Smooth muscle cell (in vitro differentiated cells): ENCODE measurements at regions not wholly inside any gene's neighbourhood (a gene's known extent, or its start where the extent isn't known, plus 50 kb on each side); places are given as distances from the start of the nearest gene placed in this dataset.
A peak's percentile ranks its signal among the peaks of the same experiment; 100 is the strongest.

Experiments
- DNase-seq: peaks from one replicate; lab custom pipeline; 2025; ENCODE audit not compliant: unreplicated experiment; lab: John Stamatoyannopoulos, UW
- H2AFZ ChIP-seq: fragments of 200-600 bp; sonication (generic); 2 replicates; pipeline ENCODE4 v1.6.0; 2016; ENCODE audit warnings: antibody characterized with exemption, low read depth, mild to moderate bottlenecking
- H3F3A ChIP-seq: fragments of 200-600 bp; sonication (generic); 2 replicates; pipeline ENCODE4 v1.6.0; 2017; ENCODE audit warnings: antibody characterized with exemption, low read depth
- H3K27ac ChIP-seq: fragments of 200-600 bp; sonication (generic); 2 replicates; pipeline ENCODE4 v1.5.1; 2016; ENCODE audit warnings: low read depth, mild to moderate bottlenecking
- H3K27me3 ChIP-seq: fragments of 200-600 bp; sonication (generic); 2 replicates; pipeline ENCODE4 v1.6.1; 2016; ENCODE audit warnings: low read depth, mild to moderate bottlenecking
- H3K36me3 ChIP-seq: fragments of 200-600 bp; sonication (generic); 2 replicates; pipeline ENCODE4 v1.5.1; 2016; ENCODE audit warnings: low read depth
- H3K4me1 ChIP-seq: fragments of 200-600 bp; sonication (generic); 2 replicates; pipeline ENCODE4 v1.5.1; 2016; ENCODE audit warnings: low read depth
- H3K4me2 ChIP-seq: fragments of 200-600 bp; sonication (generic); 2 replicates; pipeline ENCODE4 v1.6.0; 2016; ENCODE audit warnings: mild to moderate bottlenecking
- H3K4me3 ChIP-seq: fragments of 200-600 bp; sonication (generic); 2 replicates; pipeline ENCODE4 v1.5.1; 2016; ENCODE audit warnings: mild to moderate bottlenecking
- H3K79me2 ChIP-seq: fragments of 200-600 bp; sonication (generic); 2 replicates; pipeline ENCODE4 v1.6.0; 2016; ENCODE audit warnings: low read depth, mild to moderate bottlenecking
- H3K9ac ChIP-seq: fragments of 200-600 bp; sonication (generic); 2 replicates; pipeline ENCODE4 v1.6.0; 2016; ENCODE audit warnings: low read depth
- H3K9me3 ChIP-seq: fragments of 200-600 bp; sonication (generic); replicated peaks from 2 replicates; pipeline ENCODE4 v1.5.1; 2016; ENCODE audit warnings: low read depth
- H4K20me1 ChIP-seq: fragments of 200-600 bp; sonication (generic); 2 replicates; pipeline ENCODE4 v1.6.0; 2016; ENCODE audit warnings: low read depth
- WGBS: methylation state at CpG from one replicate; pipeline ENCODE4 v1.1.7; 2016; ENCODE audit warnings: low lambda C conversion rate; 5-methylcytosine and 5-hydroxymethylcytosine counted together
- TF ChIP-seq, protein P1 (sequence below): fragments of 200-600 bp; sonication (generic); IDR thresholded peaks from 2 replicates; pipeline ENCODE4 v1.5.1; 2017; ENCODE audit warnings: borderline replicate concordance, mild to moderate bottlenecking, antibody characterized with exemption; ENCODE audit not compliant: insufficient read depth, poor library complexity, severe bottlenecking

DNA sequence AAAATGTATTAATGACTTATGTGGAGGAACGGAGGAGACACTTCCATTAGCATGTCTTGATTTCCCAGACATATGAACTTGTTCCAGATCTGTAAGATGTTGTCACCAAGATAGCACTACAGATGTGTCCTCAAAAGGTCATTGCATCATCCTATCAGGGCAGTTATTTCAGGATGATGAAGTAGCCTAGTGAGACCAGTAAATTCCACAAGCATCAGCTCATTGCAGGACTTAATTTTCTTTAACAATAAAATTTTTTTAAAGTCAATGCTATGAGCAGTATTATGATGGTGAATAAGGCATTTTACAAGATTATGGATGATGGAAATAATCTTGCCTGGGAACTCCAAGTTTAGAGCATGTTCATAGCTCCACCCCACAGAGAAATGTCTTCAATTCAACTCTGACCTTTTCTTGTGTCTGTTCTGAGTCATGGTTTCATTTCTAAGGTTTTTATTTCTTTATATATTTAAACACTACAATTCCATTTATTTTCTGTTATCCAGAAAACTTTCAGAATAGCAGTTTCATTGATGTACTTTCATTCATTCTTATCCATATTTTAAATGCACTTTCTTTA, 1203.3 kb upstream of the CELF2 start:
- H3K27me3 ChIP-seq: no peaks in the 10 kb centered on the region
- no peaks in the 10 kb centered on the region for H3K79me2 ChIP-seq
- no peak overlapping the region for H3K4me2 ChIP-seq
- H3F3A ChIP-seq: no peaks in the 10 kb centered on the region
- no peak overlapping the region for H3K9ac ChIP-seq
- H3K27ac ChIP-seq: no peak overlapping the region
- H3K36me3 ChIP-seq: no peaks in the 10 kb centered on the region
- peaks cover 5% of the 10 kb centered on the region for H3K9me3 ChIP-seq
- H3K4me1 ChIP-seq: no peaks in the 10 kb centered on the region
- DNase-seq: no peak
- no peaks in the 10 kb centered on the region for H4K20me1 ChIP-seq
- H2AFZ ChIP-seq: peak overlapping the region; percentile 13
- WGBS: 83% methylated on average over 1 of the region's 1 CpG
- no peak overlapping the region for H3K4me3 ChIP-seq
- TF ChIP-seq, protein P1, sequence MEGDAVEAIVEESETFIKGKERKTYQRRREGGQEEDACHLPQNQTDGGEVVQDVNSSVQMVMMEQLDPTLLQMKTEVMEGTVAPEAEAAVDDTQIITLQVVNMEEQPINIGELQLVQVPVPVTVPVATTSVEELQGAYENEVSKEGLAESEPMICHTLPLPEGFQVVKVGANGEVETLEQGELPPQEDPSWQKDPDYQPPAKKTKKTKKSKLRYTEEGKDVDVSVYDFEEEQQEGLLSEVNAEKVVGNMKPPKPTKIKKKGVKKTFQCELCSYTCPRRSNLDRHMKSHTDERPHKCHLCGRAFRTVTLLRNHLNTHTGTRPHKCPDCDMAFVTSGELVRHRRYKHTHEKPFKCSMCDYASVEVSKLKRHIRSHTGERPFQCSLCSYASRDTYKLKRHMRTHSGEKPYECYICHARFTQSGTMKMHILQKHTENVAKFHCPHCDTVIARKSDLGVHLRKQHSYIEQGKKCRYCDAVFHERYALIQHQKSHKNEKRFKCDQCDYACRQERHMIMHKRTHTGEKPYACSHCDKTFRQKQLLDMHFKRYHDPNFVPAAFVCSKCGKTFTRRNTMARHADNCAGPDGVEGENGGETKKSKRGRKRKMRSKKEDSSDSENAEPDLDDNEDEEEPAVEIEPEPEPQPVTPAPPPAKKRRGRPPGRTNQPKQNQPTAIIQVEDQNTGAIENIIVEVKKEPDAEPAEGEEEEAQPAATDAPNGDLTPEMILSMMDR: no peak

DNA sequence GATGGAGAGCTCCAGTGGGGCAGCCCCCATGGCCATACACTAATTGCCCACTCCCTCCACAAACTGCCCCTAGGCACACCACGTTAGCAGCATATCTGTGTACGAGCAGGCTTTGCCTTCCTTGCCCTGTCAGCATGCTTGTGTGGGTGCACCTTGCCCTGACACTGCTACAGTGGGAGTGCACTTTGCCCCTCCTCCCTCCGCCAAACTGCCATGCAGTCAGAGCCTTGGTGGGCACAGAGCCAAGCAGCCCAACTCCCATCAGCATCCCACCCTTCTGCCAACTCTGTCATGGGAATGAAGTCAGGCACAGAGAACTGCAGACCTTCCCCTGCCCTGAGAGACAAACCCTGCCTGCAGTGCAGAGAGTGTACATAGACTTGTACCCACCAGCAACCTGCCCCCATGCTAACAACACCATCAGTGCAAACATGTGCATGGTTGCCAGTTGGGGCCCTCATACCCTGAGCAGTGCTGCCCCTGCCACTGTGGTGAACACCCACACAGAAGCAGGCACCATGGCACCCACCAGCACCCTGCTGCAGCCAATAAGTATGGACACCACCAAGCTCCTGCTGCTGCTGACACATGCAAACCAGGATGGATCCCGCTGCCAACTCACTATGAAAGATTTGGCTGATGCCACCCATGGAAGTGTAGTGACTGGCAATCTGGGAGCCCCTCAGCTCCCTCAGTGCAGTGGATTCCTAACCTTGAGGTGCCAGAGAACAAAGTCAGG, 1197.7 kb upstream of the CELF2 start:
- Histone ChIP-seq H3K4me2 (no peak overlapping the region), H3K9me3 (peaks cover 5% of the 10 kb centered on the region), H3F3A (no peaks in the 10 kb centered on the region), H3K9ac (no peak overlapping the region), H3K27me3 (no peaks in the 10 kb centered on the region), H3K27ac (no peak overlapping the region), H3K79me2 (no peaks in the 10 kb centered on the region), H4K20me1 (no peaks in the 10 kb centered on the region), H3K4me3 (no peak overlapping the region), H3K36me3 (no peaks in the 10 kb centered on the region), H3K4me1 (no peaks in the 10 kb centered on the region), H2AFZ (no peak overlapping the region)
- DNase-seq: no peak
- TF ChIP-seq, protein P1: no peak
- 94% methylated on average over 4 of the region's 4 CpGs for WGBS

DNA sequence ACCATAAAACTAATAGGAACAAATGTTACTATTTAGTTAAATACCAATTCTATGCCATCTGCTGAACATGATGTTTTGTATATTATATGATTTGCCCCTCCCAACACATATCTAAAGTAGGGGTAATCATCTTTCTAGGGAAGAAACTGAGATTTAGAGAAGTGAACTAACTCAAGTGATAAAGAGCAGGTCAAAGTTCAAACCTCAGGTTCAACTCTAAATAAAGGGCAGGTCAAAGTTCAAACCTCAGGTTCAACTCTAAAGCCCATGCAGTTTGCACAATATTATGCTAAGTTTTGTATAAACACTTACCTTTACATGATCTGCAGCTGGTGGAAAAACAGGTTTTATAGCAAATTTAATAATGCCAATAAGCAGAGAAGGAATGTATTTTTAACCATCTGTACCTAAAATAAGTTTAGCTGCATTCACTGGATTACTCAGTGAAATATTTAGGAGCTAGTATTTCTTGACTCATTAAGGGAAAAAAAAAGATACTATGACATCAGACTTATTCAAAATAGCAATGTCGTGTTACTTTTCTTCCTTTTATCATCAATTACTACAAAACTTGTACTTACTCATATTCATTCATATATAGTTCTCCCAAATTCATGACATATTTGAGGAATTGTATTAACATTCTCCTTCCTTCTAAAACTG, 1194.3 kb upstream of the CELF2 start:
- Histone ChIP-seq H3K79me2 (no peaks in the 10 kb centered on the region), H2AFZ (no peak overlapping the region), H3K4me2 (no peak overlapping the region), H3K9me3 (no peaks in the 10 kb centered on the region), H3K27ac (no peak overlapping the region), H3K9ac (no peak overlapping the region), H3K27me3 (no peaks in the 10 kb centered on the region), H3K4me3 (no peak overlapping the region), H3K4me1 (no peaks in the 10 kb centered on the region), H3K36me3 (no peaks in the 10 kb centered on the region), H4K20me1 (no peaks in the 10 kb centered on the region), H3F3A (no peaks in the 10 kb centered on the region)
- 82% methylated on average over 1 of the region's 1 CpG for WGBS
- TF ChIP-seq, protein P1: no peak
- no peak for DNase-seq
